HG03575 (cell line): ENCODE measurements at regions not wholly inside any gene's neighbourhood (a gene's known extent, or its start where the extent isn't known, plus 50 kb on each side); places are given as distances from the start of the nearest gene placed in this dataset.

Experiments
- ATAC-seq: cut with Tn5 transposase; IDR thresholded peaks from one replicate; pipeline ENCODE4 v1.9.1; 2021; ENCODE audit not compliant: unreplicated experiment, insufficient number of reproducible peaks, low FRiP score; ENCODE audit errors: extremely low read depth

DNA sequence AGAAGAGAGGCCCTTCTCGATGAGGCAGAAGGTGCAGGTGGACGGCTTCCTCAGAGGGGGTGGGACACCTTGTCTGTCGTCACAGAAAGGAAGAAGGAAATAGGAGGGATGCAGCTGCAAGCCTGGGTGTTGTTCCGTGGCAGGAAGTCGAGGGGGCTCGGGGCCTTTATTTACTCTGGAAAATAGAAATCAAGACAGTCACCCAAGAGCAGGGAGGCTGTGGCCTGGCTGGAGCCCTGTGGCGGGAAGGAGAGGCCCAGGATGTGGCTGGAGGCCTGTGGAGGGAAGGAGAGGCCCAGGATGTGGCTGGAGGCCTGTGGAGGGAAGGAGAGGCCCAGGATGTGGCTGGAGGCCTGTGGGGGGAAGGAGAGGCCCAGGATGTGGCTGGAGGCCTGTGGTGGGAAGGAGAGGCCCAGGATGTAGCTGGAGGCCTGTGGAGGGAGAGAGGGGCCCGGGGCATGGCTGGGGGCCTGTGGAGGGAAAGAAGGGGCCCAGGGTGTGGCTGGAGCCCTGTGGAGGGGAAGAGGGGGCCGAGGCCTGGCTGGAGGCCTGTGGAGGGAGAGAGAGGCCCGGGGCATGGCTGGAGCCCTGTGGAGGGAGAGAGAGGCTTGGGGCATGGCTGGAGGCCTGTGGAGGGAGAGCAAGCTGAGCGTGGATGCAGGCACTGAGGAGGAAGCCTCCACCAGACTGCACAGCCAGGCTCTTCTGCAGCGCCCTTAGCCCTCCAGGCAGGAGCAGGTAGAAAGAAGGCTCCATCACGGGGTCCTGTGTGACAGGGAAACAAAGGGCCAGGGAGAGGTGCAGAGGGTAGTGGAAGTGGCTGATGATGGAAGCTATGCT is 97.3 kb upstream of the SFMBT2 start:
- no peak for ATAC-seq

- ATAC-seq = no peak
Observed at GRCh38 chr10:7506571-7506970, 95.7 kb upstream of the SFMBT2 start.

- ATAC-seq = no peak
Observed at GRCh38 chr10:7505196-7505595, 94.4 kb upstream of the SFMBT2 start.

GRCh38 chr10:7503190-7503589 is 92.4 kb upstream of the SFMBT2 start:
- no peak for ATAC-seq

DNA sequence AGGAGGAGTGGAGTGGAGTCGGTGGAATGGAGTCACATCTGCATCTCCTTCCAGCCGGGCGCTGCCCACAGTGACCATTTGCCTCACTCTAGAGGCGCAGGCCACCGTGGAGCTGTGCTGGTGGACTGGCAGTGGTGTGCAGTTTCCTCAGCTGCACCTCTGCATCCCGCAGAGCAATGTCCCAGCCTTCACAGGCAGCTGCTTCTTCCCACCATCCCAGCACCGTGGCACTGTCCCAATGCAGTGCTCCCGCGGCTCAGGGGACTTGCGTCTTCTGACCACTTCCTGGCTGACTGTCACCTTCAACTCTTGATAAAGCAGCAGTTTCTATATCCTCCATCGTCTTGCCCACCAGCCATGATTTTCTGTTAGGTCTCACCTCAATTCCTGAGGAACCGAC is 90.3 kb upstream of the SFMBT2 start:
- no peak for ATAC-seq

DNA sequence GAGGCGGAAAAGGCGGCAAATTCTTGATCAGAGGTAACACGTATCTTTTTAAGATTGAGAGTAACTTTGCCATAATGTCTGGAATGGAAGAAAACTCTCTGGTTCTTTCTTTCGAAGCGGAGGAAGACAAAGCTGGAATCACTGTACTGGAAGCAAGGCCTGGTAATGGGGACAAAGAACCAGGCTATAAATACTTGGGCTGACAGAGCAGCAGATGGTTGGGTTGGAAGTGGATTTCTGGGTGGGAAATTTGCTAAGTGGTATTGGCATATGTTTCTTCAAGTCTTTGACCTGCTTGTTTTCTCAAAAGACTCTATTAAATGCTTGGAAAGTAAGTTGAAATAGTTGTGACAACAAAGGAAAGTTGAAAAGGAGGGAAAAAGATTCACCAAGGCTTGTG is 87.3 kb upstream of the SFMBT2 start:
- ATAC-seq = no peak

- ATAC-seq = no peak
Observed at GRCh38 chr10:7493996-7494395, 83.2 kb upstream of the SFMBT2 start.

- ATAC-seq = no peak
Observed at GRCh38 chr10:7492660-7493046, 81.8 kb upstream of the SFMBT2 start.

DNA sequence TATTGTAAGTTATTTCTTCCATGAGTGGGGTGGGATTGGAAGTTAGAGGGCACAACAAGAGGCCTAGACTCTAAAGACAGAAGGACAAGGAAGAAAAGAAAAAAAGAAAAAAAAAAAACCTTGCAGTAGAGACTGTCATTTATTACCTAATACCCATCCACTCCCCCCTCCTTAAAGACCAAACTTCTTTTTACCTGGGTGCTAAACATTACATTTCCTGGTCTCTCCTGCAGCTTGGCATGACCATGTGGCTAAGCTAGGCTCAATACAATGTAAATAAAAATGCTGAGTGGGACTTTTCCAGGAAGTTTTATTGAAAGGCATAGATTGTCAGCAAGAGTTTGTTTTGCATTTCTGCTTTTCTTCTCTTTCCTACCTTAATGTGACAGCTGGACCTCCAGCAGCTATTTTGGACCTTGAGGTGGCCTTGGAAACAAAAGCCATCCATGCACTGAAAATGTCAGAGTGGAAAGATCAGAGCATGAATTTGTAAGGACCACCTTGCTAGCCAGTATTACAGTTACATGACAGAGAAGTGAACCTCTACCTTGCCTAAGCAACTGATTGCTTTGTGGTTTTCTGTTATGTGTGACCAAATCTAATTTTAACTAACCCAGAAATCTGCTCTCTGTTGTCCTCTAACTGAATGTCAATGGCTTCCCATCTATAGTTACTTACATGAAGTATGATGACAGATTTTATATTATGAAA is 81.3 kb upstream of the SFMBT2 start:
- ATAC-seq = peak; percentile 67

GRCh38 chr10:7491230-7491629 is 80.4 kb upstream of the SFMBT2 start:
- no peak for ATAC-seq

DNA sequence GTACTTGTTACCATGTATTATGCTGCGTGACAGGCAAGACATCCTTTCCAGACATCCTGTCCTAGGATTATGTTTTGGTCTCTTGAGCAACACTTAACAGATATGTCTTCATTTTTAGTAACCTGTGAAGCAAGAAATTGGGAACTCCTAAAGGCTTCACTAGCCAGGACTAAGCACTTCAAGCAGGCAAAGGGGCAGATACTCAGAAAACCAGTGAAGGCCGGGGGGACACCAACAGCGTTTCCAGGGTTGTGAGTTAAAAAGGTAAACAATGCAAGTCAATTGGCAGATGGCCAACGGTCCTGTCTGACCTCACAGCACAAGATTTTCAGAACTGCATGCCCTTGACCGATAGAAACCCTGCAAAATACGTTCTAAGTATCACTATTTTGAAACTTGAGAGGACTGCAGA is 77.6 kb upstream of the SFMBT2 start:
- no peak for ATAC-seq

- no peak for ATAC-seq
Observed at GRCh38 chr10:7487528-7487927, 76.7 kb upstream of the SFMBT2 start.

GRCh38 chr10:7486528-7486927 is 75.7 kb upstream of the SFMBT2 start:
- no peak for ATAC-seq

- no peak for ATAC-seq
Observed at GRCh38 chr10:7485799-7486198, 75.0 kb upstream of the SFMBT2 start.

GRCh38 chr10:7485244-7485556 is 74.4 kb upstream of the SFMBT2 start:
- ATAC-seq = no peak

- peak; percentile 58 for ATAC-seq
Observed at GRCh38 chr10:7484456-7485243, 73.8 kb upstream of the SFMBT2 start.

GRCh38 chr10:7483848-7484247 is 73.0 kb upstream of the SFMBT2 start:
- ATAC-seq = no peak

DNA sequence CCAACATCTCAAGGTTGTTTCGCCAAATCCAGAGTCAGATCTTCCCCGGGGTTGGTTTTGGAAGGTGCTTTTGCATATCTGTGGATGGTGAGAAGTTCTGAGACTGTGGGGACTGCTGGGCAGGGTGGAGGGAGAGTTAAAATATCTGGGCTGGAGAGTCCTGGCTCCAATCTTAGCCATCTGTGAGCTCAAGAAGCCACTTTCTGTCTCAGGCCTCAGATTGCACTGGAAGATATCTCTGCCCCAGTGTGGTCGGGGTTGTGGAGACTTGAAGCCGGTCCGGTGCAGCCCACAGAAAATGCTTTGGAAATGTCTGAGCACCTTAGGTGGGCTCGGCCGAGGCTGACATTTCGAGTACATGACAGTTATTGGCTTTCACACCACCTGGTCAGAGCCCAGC is 72.2 kb upstream of the SFMBT2 start:
- no peak for ATAC-seq

DNA sequence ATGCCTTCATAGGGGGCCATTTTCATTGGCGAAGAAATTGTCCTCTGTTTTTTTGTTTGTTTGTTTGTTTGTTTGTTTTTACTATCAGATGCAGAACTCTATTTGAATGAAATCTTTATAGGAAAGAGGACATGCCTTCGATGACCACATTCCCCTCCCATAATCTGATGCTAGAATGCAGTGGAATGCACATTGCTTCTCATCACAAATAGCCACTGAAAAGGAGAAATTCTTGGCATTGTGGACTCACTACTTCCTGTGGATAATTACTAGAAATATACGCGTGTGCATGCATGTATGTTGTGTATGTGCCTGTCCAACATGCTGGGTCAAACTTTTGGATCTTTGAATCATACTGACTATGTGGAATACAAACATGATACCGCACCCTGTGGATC is 70.5 kb upstream of the SFMBT2 start:
- no peak for ATAC-seq
